Umbilical cord (tissue), 1 donor: ENCODE measurements at regions not wholly inside any gene's neighbourhood (a gene's known extent, or its start where the extent isn't known, plus 50 kb on each side); places are given as distances from the start of the nearest gene placed in this dataset.
"Not testable (repeated sequence)": the region's sequence is repeated elsewhere in the genome, so short reads cannot be mapped to it uniquely, and the experiment has no call there.

Source experiments
- DNase-seq: peaks from one replicate; pipeline ENCODE4 v3.0.0-alpha.2; 2015; ENCODE audit warnings: low spot score

- peak; percentile 21 for DNase-seq
Observed at GRCh38 chr2:113551637-113552318, 53.3 kb downstream of the FOXD4L1 start.

DNA sequence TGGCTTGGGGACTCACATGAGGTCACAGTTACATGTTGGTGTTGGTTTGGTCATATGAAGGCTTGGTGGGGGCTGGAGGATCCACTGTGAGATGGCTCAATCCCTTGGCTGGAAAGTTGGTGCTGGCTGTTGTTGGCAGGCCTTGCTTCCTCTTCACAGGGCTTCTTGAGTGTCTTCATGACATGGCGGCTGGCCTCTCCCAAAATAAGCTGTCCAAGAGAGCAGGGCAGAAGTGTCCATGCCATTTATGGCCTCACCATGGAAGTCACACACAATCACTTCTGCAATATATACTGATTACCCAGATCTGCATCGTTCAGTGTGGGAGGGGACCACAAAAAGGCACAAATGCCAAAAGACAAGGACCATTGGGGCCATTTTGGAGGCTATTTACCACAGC is 61.4 kb downstream of the FOXD4L1 start:
- not testable (repeated sequence) for DNase-seq

DNA sequence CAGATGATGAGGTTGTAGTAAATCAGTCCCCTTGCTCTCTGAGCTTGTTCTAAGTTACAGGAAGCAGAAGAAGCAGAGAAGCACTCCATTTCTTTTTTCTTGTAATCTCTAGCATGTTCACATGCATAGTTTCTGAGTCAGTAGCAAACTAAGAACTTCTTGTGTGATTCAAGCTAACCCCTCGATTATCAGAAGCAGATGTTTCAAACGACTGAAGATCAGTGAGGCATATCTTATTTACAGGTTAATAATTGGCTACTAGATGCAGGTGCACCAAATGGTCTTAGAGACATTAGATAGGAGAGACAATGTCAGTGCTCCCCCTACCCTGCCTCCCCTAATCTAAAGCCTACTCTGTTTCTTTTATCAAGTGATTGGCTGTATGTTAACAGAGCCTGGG is 64.2 kb downstream of the FOXD4L1 start:
- DNase-seq, result not testable (repeated sequence)

DNA sequence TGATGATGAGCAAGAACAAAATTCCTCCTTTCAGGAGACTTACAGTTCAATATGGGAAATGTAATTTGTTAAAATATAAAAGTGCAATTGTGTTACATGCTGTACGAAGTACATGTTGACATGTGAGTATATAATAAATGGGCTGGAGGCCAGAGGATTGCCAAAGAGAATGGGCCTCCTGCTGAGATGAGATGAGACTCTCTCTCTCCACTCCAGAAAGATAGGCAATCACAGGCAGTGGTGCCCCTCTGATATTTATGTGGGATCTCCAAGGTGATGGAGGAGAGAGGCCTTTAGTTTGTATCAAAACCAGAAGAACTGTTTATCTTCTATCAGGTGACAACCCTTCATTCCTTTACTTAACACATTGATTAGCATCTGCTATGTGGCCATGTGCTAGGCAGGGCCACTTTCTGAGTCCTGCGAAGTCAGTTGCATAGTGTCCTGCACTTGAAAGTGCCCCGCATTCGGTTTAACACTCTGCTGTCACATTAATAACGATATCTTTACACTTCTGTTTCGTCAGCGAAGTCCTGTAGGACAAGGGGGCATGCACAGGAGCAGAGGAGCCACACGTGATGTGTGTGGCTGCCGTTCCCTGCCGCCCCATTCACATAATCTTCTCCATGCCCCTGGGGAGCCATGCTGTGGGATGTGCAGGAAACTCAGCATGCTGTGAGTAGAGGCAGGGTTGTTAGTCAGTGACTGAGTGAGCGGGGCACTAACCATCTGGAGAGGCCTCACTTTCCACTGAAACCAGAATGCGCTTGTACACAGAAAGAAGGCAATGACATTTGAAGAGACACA is 60.2 kb upstream of the RABL2A start:
- DNase-seq, result not testable (repeated sequence)

GRCh38 chr2:113567481-113567849 is 59.6 kb upstream of the RABL2A start:
- not testable (repeated sequence) for DNase-seq

GRCh38 chr2:113568231-113568630 is 58.8 kb upstream of the RABL2A start:
- not testable (repeated sequence) for DNase-seq

GRCh38 chr2:113570082-113570481 is 57.0 kb upstream of the RABL2A start:
- DNase-seq, result not testable (repeated sequence)

GRCh38 chr2:113570509-113571009 is 56.5 kb upstream of the RABL2A start:
- DNase-seq, result not testable (repeated sequence)

DNA sequence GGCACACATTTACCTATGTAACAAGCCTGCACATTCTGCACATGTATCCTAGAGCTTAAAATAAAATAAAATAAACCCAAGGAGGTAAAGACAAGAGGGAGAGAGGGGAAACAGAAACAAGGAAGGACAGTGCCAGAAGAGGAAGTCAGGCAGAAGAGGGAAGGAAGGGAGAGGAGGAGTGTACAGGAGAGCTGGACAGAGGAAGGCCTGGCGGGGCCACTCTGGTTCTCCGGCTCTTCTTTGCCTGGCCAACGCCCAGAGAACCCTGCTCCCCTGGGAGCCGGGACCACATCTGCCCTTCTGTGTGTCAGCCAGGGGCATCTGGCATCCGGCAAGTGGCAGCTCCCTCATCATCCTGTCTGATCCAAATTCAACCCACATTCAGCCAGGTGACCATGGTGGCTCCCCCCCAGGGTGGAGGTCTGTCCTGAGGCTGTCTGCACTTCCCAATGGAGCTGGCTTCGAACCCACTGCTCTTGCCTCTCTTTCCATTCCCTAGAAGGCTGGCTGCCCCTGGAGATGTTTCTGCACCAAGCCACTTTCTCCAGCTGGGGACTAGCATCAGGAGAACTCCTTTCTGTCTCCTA is 55.5 kb upstream of the RABL2A start:
- DNase-seq, result not testable (repeated sequence)

DNA sequence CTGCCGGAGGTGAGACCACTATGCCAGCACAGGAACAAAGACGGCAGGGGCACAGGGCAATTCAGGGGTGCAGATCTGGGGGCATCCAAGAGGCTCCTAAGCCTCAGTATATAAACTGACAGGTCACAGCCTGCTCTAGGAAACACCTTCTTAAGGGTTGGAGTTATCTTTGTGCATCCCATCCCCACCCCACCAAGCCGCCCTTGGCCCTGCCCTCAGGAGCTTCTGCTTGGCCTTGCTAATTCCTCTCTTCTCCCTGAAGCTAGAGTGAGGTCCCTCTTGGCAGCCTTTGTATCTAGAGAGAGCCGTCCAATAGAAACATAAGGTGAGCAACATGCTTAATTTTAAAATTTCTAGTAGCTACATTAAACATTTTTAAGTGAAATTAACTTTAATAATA is 51.3 kb upstream of the RABL2A start:
- not testable (repeated sequence) for DNase-seq

- not testable (repeated sequence) for DNase-seq
Observed at GRCh38 chr2:113576353-113576752, 50.7 kb upstream of the RABL2A start.
